Endothelial cell (in vitro differentiated cells): ENCODE measurements at regions not wholly inside any gene's neighbourhood (a gene's known extent, or its start where the extent isn't known, plus 50 kb on each side); places are given as distances from the start of the nearest gene placed in this dataset.

ENCODE experiments used
- DNase-seq: peaks from one replicate; pipeline ENCODE4 v3.0.0; 2021; ENCODE audit warnings: low spot score
- H3K27ac Mint-ChIP-seq: one replicate; pipeline ENCODE4 v1.8.0; 2021; ENCODE audit warnings: mixed read lengths, inconsistent platforms; ENCODE audit not compliant: unreplicated experiment
- H3K27me3 Mint-ChIP-seq: one replicate; pipeline ENCODE4 v1.8.0; 2021; ENCODE audit warnings: mild to moderate bottlenecking, moderate library complexity, mixed read lengths, inconsistent platforms; ENCODE audit not compliant: unreplicated experiment
- H3K36me3 Mint-ChIP-seq: one replicate; pipeline ENCODE4 v1.8.0; 2021; ENCODE audit warnings: mild to moderate bottlenecking, low read depth, mixed read lengths, inconsistent platforms; ENCODE audit not compliant: unreplicated experiment
- H3K4me1 Mint-ChIP-seq: one replicate; pipeline ENCODE4 v1.8.0; 2021; ENCODE audit warnings: mild to moderate bottlenecking, mixed read lengths, inconsistent platforms; ENCODE audit not compliant: unreplicated experiment
- H3K4me3 Mint-ChIP-seq: one replicate; pipeline ENCODE4 v1.8.0; 2021; ENCODE audit warnings: mild to moderate bottlenecking, mixed read lengths, inconsistent platforms; ENCODE audit not compliant: unreplicated experiment
- H3K9me3 Mint-ChIP-seq: one replicate; pipeline ENCODE4 v1.8.0; 2021; ENCODE audit warnings: mixed read lengths, inconsistent platforms; ENCODE audit not compliant: unreplicated experiment
- CTCF ChIP-seq: fragments of 200-600 bp; sonication (generic); IDR thresholded peaks from one replicate; pipeline ENCODE4 v1.5.0; 2021; ENCODE audit warnings: antibody characterized with exemption; ENCODE audit not compliant: unreplicated experiment

GRCh38 chr9:30140407-30140806 is 2244.0 kb upstream of the ACO1 start:
- no peaks in the 10 kb centered on the region for H3K36me3 Mint-ChIP-seq
- no peak overlapping the region for H3K4me3 Mint-ChIP-seq
- H3K9me3 Mint-ChIP-seq, result no peaks in the 10 kb centered on the region

GRCh38 chr9:30160570-30160969 is 2223.9 kb upstream of the ACO1 start:
- no peak overlapping the region for H3K27ac Mint-ChIP-seq
- no peaks in the 10 kb centered on the region for H3K36me3 Mint-ChIP-seq
- H3K4me1 Mint-ChIP-seq, result no peaks in the 10 kb centered on the region
- no peak for TF ChIP-seq CTCF
- H3K9me3 Mint-ChIP-seq, result no peaks in the 10 kb centered on the region
- no peak for DNase-seq
- H3K27me3 Mint-ChIP-seq, result peaks cover 2% of the 10 kb centered on the region
- H3K4me3 Mint-ChIP-seq, result no peak overlapping the region

More at GRCh38 chr9:30140407-30140806, 2244.0 kb upstream of the ACO1 start:
- TF ChIP-seq CTCF, result no peak
- Mint-ChIP-seq H3K27ac (no peak overlapping the region), H3K4me1 (no peaks in the 10 kb centered on the region), H3K27me3 (no peaks in the 10 kb centered on the region)
- DNase-seq, result no peak

- DNase-seq, result no peak
- no peaks in the 10 kb centered on the region for H3K36me3 Mint-ChIP-seq
- H3K4me1 Mint-ChIP-seq, result no peaks in the 10 kb centered on the region
- no peaks in the 10 kb centered on the region for H3K27me3 Mint-ChIP-seq
- no peaks in the 10 kb centered on the region for H3K9me3 Mint-ChIP-seq
- H3K27ac Mint-ChIP-seq, result no peak overlapping the region
- no peak for TF ChIP-seq CTCF
- H3K4me3 Mint-ChIP-seq, result no peak overlapping the region
Observed at GRCh38 chr9:30172206-30172605, 2212.2 kb upstream of the ACO1 start.

GRCh38 chr9:30178610-30179009 is 2205.8 kb upstream of the ACO1 start:
- no peaks in the 10 kb centered on the region for H3K9me3 Mint-ChIP-seq
- DNase-seq, result no peak
- no peaks in the 10 kb centered on the region for H3K27me3 Mint-ChIP-seq
- no peak overlapping the region for H3K27ac Mint-ChIP-seq
- no peak for TF ChIP-seq CTCF
- H3K36me3 Mint-ChIP-seq, result no peaks in the 10 kb centered on the region
- no peak overlapping the region for H3K4me3 Mint-ChIP-seq
- no peaks in the 10 kb centered on the region for H3K4me1 Mint-ChIP-seq

GRCh38 chr9:30193421-30193820 is 2191.0 kb upstream of the ACO1 start:
- peaks cover 8% of the 10 kb centered on the region for H3K9me3 Mint-ChIP-seq
- peaks cover 6% of the 10 kb centered on the region for H3K27me3 Mint-ChIP-seq
- H3K27ac Mint-ChIP-seq, result no peak overlapping the region
- no peak for DNase-seq
- no peak for TF ChIP-seq CTCF
- no peak overlapping the region for H3K4me3 Mint-ChIP-seq
- H3K4me1 Mint-ChIP-seq, result no peaks in the 10 kb centered on the region
- H3K36me3 Mint-ChIP-seq, result peaks cover 10% of the 10 kb centered on the region
